GM19467 (cell line): ENCODE measurements at regions not wholly inside any gene's neighbourhood (a gene's known extent, or its start where the extent isn't known, plus 50 kb on each side); places are given as distances from the start of the nearest gene placed in this dataset.
"Not testable (repeated sequence)": the region's sequence is repeated elsewhere in the genome, so short reads cannot be mapped to it uniquely, and the experiment has no call there.

Experiments
- ATAC-seq: cut with Tn5 transposase; IDR thresholded peaks from one replicate; pipeline ENCODE4 v1.9.1; 2021; ENCODE audit warnings: mild to moderate bottlenecking, moderate library complexity; ENCODE audit not compliant: unreplicated experiment

GRCh38 chr5:167851416-167851815 is 440.0 kb upstream of the WWC1 start:
- no peak for ATAC-seq

GRCh38 chr5:167852515-167852914 is 438.9 kb upstream of the WWC1 start:
- ATAC-seq = no peak

GRCh38 chr5:167853421-167853820 is 438.0 kb upstream of the WWC1 start:
- no peak for ATAC-seq

- ATAC-seq = no peak
Measured at GRCh38 chr5:167855818-167856217, 435.6 kb upstream of the WWC1 start.

GRCh38 chr5:167857321-167857720 is 434.1 kb upstream of the WWC1 start:
- no peak for ATAC-seq

GRCh38 chr5:167858186-167858855 is 433.1 kb upstream of the WWC1 start:
- not testable (repeated sequence) for ATAC-seq

GRCh38 chr5:167861129-167861927 is 430.1 kb upstream of the WWC1 start:
- ATAC-seq = no peak

- ATAC-seq = no peak
Measured at GRCh38 chr5:167861928-167862426, 429.5 kb upstream of the WWC1 start.

GRCh38 chr5:167863883-167864282 is 427.6 kb upstream of the WWC1 start:
- ATAC-seq = no peak

GRCh38 chr5:167864801-167865200 is 426.6 kb upstream of the WWC1 start:
- ATAC-seq = no peak

- ATAC-seq = no peak
Measured at GRCh38 chr5:167866797-167867196, 424.6 kb upstream of the WWC1 start.

- no peak for ATAC-seq
Measured at GRCh38 chr5:167867281-167867680, 424.2 kb upstream of the WWC1 start.

- ATAC-seq = no peak
Measured at GRCh38 chr5:167869125-167869524, 422.3 kb upstream of the WWC1 start.

- no peak for ATAC-seq
Measured at GRCh38 chr5:167870055-167870454, 421.4 kb upstream of the WWC1 start.

GRCh38 chr5:167871091-167871490 is 420.4 kb upstream of the WWC1 start:
- ATAC-seq = no peak

GRCh38 chr5:167872791-167873190 is 418.7 kb upstream of the WWC1 start:
- no peak for ATAC-seq

GRCh38 chr5:167877114-167877722 is 414.2 kb upstream of the WWC1 start:
- ATAC-seq = no peak

GRCh38 chr5:167877924-167878323 is 413.5 kb upstream of the WWC1 start:
- ATAC-seq = no peak

GRCh38 chr5:167880420-167880819 is 411.0 kb upstream of the WWC1 start:
- ATAC-seq = no peak

- no peak for ATAC-seq
Measured at GRCh38 chr5:167881041-167881440, 410.4 kb upstream of the WWC1 start.

- no peak for ATAC-seq
Measured at GRCh38 chr5:167886196-167886595, 405.2 kb upstream of the WWC1 start.

- no peak for ATAC-seq
Measured at GRCh38 chr5:167888393-167888792, 403.1 kb upstream of the WWC1 start.
